HG02943 (cell line): ENCODE measurements at regions not wholly inside any gene's neighbourhood (a gene's known extent, or its start where the extent isn't known, plus 50 kb on each side); places are given as distances from the start of the nearest gene placed in this dataset.
"Not testable (repeated sequence)": the region's sequence is repeated elsewhere in the genome, so short reads cannot be mapped to it uniquely, and the experiment has no call there.

ENCODE experiments used
- ATAC-seq: cut with Tn5 transposase; IDR thresholded peaks from one replicate; pipeline ENCODE4 v1.9.1; 2021; ENCODE audit warnings: mild to moderate bottlenecking, low read depth, moderate library complexity; ENCODE audit not compliant: unreplicated experiment

DNA sequence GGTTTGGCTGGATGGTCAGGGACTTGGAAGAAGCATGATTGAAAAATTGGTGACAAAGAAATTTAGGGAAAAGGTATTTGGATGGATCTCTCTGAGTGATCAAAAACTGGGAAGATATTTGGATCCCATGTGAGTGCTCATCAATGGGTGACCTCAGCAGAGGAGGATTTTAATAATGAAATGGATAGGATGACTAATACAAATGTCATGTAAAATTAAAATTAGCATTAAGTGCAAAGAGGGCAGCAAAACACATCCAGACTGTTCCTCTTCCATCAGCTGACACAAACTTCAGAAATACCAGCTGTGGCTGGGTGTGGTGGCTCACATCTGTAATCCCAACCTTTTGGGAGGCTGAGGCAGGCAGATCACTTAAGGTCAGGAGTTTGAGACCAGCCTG, 151.7 kb downstream of the THBS2 start:
- no peak for ATAC-seq

- no peak for ATAC-seq
These were observed 152.4 kb downstream of the THBS2 start for GRCh38 chr6:169101036-169101805.

GRCh38 chr6:169099411-169100202, 154.0 kb downstream of the THBS2 start:
- ATAC-seq = no peak

- ATAC-seq = not testable (repeated sequence)
These were observed 155.0 kb downstream of the THBS2 start for GRCh38 chr6:169098651-169099050.

DNA sequence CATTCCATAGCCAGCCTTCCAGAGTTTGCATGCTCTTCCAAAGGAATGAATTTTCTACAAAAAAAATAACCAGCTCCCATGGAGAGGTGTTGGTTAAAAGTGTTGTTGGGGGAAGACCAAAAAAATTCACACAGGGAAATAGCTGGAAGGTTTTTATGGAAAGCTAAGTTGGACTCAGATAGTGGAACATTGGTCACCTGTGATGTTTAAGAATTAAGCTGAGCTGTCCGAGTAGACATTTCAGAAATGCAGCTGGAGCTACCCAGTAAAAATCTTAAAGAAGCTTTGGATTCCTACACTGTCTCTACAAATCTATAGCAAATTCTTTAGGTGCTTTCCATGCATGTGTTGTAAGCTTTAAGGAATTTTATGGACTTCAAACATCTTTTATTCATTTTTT, 155.5 kb downstream of the THBS2 start:
- ATAC-seq = no peak

DNA sequence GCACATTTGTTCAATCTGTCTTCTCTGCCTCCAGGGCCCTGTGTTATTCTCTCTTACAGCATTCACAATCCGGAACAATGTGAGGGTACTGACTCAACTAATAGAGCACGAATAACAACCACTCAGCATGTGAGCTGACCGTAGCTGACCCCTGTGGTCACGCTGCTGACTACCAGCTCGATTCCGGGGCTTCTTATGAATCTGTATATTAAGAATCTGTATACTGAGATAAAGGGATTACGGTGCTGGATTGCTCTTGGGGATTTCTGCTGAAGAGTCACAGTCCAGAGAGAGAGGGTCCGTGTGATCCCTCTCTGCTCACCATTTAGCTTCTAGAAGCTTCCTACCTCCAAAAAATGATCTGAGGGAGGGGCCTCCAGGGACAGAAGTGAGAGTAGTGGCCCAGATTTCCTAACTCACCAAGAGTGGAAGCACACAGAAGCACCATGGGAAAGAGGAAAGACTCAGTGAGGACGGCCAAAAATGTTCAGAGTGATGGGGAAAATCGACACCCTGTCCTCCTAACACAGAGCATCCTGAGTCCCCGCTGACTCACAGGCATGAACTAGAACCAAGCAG, 156.2 kb downstream of the THBS2 start:
- no peak for ATAC-seq

DNA sequence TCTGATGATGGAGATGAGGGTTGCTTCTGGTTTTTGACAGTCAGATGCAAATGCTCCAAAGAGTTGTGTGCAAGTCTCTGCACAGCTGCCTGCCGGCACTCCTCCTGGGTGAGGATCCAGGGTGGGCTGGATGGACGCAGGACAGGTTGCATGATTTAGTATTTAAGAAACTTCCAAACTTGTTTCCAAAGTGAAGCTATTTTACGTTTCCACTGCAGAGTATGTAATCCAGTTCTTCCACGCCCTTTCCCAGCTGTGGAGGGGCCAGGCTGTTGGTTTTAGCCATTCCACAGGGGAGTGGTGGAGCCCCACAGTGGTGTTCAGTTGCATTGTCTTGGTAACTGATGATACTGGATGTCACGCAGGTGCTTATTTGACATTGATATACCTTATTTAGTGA, 157.3 kb downstream of the THBS2 start:
- no peak for ATAC-seq

DNA sequence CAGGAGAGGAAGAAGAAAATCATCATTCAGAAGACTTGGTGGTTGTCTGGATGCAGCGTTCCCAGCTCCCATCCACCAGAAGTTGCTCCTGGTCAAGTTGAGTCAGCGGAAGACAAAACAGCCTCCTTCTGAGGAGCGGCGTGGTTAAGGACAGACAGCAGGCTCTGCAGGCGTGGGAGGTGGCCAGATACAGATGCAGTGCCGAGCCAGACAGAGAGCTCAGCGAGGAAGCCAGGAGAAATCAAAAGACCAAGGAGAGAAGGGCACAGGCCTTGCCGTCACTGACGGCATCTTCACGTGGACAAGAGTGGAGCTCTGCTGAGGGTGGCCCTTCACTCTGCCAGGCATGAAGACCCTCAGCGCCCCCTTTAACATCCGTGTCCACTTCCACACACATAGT, 158.5 kb downstream of the THBS2 start:
- ATAC-seq = no peak

DNA sequence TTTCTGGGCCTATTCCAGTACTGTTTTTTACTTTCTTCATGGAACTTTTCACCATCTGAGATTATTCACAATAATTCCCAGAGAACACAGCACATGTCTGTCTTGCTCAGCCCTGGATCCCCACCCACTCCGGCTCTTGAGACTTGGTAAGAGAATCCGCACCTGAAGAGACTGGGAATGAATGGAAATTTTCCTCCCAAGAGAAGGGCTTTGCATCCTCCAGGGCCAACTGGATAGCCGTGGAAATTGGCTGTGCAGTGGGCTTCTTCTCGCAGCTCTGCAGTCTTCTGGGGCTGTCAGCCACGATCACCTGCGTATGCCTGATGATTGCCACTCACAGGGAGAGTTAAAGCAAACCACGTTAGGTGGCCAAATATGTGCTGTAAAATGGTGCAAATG, 159.1 kb downstream of the THBS2 start:
- no peak for ATAC-seq

GRCh38 chr6:169093770-169094551, 159.7 kb downstream of the THBS2 start:
- ATAC-seq = no peak

DNA sequence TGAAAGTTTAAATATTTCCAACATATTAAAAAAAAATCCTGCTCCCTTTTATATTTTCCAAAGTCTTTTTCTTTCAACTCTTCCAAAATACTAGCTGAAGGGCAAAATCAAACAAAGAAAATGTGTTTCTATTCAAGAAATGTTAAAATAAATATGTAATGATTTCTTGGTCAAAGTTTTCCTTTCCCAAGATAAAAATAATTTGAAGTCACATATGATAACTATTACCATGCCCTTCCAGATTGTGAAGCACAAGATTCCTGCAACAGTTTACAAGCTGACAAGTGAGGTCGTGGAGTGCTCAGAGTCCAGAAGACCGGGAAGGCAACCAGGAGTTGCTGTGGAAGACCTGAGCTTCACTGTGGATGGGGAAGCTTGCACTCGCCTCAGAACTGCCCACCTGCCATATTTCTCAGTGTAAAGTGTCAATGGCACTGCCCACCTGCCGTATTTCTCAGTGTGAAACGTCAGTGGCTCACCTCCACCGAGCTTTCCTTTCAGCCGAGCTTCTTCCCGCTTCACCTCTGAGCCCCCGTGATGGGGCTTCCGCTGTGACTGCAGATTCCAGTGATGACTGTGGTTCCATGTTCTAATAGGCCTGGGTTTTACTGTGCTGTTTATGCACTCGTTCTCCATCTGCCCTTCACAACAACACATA, 160.5 kb downstream of the THBS2 start:
- ATAC-seq = no peak

DNA sequence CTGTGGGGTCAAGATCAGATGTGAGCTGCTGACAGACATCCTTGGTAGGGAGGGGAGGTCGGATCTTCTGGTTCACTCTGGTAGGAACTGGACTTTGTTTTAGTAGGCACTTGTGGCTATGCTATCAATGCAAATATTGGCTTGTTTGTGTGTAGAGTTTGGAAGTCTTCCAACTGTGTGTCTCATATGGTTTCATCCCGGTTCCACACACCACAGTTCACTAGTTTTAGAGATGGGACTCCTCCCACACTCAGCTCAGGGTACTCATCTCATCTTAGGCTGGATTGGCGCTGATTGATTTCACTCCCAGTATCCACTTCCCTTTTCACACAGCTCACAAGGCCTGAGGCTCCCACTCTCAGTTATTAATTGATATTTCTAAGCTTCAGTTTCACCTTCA, 161.3 kb downstream of the THBS2 start:
- ATAC-seq = peak; percentile 93

DNA sequence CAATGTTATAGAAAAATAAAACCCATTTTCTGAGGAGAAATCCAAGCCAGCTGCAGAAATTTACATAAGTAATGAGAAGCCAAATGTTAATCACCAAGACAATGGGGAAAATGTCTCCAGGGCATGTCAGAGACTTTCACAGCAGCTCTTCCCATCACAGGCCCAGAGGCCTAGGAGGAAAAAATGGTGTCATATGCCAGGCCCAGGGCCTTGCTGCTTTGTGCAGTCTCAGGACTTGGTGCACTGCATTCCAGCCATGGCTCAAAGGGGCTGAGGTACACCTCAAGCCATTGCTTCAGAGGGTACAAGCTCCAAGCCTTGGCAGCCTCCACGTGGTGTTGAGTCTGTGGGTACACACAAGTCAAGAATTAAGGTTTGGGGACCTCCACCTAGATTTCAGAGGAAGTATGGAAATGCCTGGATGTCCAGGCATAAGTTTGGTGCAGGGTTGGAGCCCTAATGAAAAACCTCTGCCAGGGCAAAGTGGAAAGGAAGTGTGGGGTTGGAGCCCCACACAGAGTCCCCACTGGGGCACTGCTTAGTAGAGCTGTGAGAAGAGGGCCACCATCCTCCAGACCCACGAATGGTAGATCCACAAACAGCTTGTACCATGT, 163.0 kb downstream of the THBS2 start:
- not testable (repeated sequence) for ATAC-seq

GRCh38 chr6:169088762-169089161, 164.9 kb downstream of the THBS2 start:
- ATAC-seq = no peak

DNA sequence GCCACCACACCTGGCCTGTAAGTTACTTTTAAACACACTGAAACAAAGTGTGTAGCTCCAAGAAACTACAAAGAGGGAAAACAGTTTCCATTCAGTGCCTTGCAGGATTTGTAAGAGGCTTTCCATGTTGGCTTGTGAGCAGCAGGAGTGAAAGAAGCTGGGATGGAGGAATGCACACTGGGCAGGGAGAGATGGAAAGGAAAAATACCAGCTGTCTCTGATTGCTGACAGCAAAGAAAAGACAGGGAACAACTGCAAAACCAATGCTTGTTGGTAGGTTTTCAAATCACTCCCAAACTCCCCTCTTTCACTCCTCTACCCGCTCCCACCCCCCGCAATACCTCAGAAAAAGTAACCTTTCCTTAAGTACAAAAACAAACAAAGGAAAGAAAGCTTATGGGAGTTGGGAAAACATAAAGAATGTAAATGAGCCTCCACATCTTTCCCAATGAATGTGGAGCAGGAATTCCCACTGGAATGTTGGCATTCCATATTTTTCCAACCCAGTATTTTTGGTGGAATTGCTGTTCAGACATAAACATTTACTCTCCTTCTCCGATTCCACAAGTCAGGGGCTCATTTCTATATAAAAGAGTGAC, 166.1 kb downstream of the THBS2 start:
- no peak for ATAC-seq

DNA sequence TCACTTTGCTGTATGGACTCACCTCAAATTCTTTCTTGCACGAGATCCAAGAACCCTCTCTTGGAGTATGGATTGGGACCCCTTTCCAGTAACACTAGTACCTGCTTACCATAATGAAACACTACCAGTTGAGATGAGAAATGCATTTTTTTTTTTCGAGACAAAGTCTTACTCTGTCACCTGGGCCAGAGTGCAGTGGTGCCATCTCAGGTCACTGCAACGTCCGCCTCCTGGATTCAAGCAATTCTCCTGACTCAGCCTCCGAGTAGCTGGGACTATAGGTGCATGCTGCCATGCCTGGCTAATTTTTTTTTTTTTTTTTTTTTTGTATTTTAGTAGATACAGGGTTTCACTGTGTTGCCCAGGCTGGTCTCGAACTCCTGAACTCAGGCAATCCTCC, 167.0 kb downstream of the THBS2 start:
- ATAC-seq = not testable (repeated sequence)

DNA sequence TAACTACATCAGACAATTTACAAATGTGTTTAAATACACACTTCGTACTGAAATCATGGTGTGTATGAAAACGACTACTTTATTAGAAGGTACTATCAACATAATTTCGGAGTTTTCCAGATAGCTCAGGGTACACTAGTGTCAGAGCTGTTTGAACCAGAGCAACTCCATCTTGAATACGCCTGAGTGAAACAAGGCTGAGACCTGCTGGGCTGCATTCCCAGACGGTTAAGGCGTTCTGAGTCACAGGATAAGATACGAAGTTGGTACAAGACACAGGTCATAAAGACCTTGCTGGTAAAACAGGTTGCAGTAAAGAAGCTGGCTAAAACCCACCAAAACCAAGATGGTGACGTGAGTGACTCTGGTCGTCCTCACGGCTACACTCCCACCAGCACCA, 167.6 kb downstream of the THBS2 start:
- ATAC-seq = no peak

DNA sequence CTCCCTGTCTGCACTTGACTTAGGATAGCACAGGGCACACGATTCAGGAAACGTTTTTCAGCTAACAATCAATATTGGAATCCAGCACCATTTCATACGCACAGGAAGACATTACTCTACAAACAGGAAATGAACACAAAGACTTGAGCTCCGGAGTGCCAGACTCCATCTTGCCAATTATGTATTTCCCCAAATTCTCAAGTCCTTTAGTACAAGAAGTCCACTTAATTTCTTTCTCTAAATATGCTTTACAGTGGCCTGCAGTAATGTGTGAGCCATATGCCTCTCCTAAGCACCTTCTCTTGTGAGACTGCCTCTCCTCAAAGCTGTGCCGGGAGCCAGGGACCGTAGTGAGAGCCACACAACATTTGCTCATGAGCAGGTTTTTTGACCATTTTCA, 168.2 kb downstream of the THBS2 start:
- ATAC-seq = no peak

- not testable (repeated sequence) for ATAC-seq
These were observed 169.1 kb downstream of the THBS2 start for GRCh38 chr6:169084557-169084956.
